HG02798 (cell line): ENCODE measurements at regions not wholly inside any gene's neighbourhood (a gene's known extent, or its start where the extent isn't known, plus 50 kb on each side); places are given as distances from the start of the nearest gene placed in this dataset.
"Not testable (repeated sequence)": the region's sequence is repeated elsewhere in the genome, so short reads cannot be mapped to it uniquely, and the experiment has no call there.

Experiments used
- ATAC-seq: cut with Tn5 transposase; IDR thresholded peaks from one replicate; pipeline ENCODE4 v1.9.1; 2021; ENCODE audit warnings: mild to moderate bottlenecking; ENCODE audit not compliant: unreplicated experiment, poor library complexity

DNA sequence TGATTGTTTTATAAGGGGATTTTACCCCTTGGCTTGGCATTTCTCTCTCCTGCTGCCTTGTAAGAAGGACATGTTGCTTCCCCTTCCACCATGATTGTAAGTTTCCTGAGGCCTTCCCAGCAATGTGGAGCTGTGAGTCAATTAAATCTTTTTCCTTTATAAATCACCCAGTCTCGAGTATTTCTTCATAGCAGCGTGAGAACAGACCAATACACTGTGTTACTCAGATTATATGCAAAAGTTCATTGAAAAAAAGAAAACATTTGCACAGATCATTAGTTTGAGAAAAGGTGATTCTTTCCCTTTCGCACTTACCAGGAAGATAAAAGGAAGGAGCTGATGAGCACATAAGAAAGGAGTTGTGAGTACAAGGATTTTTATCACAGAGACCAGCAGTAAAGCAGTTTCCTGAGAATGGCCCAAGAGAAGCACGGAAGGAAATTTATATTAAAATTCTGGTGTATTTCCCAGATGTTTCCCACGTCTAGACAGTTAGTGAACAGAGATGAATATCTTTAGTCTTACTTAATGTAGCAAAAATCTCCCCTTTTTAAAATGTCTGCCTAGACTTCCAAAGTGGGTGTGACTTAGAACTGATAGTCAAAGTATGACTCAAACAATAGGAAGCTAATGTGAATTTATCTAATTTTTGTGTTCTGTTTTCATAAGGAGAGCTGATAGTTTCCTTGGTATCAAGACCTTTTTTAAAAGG, 431.8 kb upstream of the SGCG start:
- no peak for ATAC-seq

DNA sequence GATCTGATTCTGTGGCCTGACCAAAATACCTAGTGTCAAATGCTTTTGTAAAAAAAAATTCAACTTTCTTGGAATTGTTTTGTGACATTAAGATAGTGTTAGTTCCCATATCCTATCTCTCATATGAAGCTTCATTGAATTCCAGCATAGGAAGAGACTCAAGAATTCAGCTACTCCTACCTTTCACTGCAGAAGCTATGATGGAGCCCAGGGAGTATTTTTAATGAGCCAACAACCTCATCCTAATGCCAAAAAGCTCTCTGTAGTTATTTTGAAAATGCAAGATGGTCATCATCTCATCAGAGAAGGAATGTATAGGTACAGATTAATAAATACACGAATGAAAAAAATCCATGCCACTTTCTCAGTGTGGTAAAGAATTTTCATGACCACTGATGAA, 431.2 kb upstream of the SGCG start:
- no peak for ATAC-seq

DNA sequence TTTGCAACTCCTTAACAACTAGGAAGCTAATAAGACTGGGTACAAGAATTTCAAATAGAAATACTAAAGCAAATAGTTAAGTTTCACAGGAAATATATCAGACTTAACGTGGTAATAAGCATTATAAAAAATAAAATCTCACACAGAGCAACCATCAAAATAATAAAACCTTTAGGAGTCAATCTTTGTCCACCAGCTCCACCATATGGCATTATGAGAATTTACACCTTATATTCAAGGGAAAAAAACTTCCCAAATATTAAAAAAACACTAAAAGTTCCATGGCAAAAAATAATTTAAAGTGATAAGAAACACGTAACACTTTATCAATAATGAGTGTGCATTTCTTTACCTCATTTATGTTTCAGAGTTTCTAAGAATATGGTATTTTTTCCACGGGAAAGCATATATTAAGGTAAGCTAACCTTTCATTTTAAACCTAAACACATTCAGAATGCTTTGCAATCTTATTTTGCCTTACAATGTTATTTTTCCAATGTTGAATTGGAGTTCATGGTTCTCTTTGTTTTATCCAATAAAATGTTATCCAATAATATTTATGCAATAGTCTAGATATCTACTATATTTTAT, 423.2 kb upstream of the SGCG start:
- no peak for ATAC-seq

DNA sequence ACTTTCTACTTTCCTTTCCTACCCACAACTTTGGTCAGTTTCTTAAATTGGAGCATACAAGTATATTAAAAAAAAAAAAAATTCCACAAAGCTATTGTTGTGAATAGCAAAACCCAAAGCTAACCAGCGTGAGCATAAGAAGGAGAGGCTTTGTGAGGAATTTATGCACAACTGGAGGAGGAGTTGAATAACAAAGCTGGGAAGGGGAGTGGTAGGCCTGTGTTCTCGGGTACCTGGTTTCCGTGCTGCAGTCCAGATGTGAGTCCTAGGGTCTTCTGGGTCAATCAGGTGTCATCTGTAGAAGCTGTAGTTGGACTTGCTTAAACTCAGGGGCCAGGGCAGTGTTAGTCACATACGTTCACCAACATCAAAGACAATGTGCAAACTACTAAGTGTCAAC, 422.5 kb upstream of the SGCG start:
- no peak for ATAC-seq

DNA sequence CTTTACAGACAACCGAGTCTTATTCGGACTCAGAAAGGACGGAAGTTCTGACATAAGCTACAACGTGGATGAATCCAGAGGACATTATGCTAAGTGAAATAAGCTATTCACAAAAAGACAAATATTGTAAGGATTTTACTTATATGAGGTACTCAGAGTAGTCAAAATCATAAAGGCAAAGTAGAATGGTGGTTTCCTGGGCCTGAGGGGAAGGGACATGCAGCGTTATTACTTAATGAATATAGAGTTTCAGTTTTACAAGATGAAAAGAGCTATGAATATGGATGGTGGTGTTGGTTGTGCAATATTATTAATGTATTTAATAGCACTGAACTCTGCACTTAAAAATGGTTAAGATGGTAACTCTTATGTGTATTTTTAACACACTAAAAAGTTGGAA, 419.1 kb upstream of the SGCG start:
- no peak for ATAC-seq

DNA sequence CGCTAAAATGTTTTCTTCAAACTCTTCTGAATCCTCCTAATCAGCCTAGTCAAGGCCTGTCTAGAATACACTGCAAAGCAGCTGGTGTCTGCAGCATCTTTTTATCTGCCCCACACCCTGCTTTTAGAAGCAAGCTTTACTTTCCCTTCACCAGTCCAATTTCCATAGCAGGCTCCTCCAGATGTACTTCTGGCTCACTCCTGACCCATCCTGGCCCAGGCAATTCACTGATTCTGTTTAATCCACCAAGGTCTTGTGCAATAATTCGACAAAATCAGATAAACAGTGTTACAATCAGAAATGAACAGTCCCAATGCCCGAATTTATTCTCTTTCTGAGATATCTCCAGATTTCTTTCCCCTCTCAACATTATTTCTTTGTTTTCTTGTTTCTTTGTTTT, 415.2 kb upstream of the SGCG start:
- ATAC-seq = no peak

DNA sequence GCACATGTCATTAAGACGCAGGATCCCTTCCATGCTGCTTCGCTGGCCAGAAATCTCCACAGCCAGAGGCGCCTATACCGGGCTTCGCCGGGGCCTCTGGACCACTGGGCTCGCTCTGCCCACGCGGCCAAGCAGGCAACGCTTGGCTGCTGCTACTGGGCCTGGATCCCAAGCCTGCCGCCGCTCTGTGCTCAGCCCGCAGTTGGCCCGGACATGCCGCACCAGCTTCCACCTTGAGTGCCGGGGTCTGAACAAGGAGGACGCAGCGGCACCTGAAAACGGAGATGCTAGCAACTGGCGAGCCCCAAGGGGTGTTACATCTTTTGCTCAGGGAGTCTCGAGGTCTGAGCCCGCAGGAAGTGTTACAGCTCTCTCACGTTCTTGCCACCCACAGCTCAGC, 409.9 kb upstream of the SGCG start:
- ATAC-seq = no peak

DNA sequence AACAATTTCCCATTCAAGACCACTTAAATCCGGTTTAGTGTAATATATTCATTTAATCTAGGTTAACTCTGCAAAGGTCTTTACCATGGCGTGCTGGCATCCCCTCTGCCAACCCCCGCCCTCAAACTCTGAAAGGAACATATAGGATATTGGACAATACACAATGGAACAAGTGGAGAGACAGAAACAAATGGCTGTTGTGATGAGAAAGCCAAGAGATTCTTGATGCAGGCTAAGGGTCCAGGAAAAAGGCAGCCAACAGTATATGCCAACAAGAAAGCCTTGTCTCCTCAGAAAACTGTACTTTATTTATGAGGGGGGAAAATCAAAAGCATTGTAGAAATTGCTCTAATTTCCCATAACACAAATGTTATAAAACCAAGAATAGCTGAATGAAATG, 407.3 kb upstream of the SGCG start:
- ATAC-seq = no peak

DNA sequence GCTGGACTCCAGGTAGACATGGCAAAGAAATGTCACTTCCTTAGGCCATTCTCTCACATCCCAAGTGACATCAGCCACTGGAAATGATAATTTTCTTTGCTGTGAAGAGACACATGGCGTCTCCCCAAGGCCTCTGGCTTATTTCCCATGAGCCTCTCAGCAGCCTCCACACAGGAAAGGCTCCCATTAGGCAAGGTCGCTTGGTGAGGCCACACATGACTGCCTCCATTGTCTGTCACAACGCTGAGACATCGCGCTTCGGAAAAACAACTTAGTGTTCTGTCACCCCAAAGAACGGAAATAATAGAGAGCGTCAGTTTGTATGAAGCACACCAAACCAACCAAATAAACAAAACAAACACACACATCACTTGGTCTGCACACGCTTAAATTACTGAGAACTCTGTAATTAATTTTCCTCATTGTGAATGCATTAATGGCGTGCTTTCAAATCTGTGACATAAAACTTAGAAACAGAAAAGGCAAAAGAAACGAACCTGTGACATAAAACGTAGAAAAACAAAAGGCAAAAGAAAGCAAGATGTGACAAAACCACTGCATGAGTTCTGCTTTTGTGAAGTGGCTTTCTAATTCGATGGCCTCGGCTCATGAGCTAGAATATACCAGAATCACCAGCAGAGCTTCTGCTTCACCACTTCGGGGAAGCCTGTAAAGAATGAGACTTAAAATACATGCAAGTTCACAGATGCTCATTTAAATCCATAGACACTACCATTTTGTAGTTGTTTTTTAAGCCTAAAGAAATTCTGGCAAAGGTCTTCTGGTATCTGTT, 404.2 kb upstream of the SGCG start:
- no peak for ATAC-seq

DNA sequence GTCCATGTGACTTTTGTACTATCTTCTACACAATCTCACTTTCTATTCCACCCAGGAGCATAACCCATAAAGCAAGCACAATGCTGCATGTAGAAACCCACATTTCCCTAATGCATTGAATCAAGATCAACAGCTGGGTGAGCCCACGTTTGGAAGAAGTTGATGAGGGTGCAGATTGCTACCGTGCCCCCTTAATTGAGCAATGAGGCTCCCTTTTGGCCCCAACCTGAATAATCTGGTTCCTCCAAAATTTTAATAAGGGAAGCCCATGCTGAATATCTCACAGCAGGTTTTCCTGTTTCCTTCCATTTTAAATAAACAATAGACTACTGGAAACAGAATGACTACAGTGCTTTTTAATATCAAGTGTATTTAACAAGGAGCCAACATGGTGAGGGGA, 403.6 kb upstream of the SGCG start:
- ATAC-seq = no peak

DNA sequence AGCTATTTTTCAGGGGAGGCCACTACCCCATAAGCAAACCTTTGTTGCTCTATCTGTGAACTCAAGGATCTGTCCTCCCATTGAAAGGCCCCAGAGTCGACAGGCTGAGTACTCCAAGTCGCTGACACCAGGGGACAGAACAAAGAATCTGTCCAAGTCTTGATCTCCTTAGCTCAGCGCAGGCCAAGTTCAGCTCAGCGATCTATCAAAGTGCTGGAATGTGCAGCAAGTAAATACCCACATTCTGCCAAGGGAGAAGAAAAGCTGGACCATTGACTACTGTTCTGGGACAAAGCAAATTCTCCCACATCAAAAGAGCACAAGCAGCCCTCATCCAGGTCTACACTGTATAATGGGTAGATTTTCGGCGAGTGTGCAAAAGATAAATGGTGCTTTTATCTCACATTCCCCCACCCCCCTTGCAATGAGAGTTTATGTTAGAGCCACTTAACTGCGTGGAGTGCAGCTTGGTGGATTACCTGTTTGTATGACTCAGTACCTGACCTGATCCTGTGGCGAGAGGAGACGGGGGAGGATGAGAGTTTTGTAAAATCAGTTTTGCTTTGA, 391.7 kb upstream of the SGCG start:
- no peak for ATAC-seq

DNA sequence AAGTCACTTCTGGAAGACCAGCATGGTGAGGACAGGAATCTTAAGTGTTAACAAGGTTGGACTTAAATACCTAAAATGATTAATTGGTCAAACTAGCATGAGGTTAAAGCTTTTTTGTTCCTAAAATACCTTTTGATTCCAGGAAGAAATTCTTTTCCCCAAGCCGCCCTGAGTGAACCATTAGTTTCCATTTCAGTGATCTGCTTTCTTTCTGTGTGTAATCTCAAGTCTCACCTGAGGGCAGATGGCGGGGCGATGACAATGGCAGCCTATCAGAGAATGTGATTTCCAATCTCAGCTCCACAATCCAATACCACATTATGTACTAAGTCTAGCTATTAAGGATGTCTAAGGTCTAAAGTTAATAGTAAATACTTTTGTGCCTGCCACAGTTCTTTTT, 390.9 kb upstream of the SGCG start:
- no peak for ATAC-seq

DNA sequence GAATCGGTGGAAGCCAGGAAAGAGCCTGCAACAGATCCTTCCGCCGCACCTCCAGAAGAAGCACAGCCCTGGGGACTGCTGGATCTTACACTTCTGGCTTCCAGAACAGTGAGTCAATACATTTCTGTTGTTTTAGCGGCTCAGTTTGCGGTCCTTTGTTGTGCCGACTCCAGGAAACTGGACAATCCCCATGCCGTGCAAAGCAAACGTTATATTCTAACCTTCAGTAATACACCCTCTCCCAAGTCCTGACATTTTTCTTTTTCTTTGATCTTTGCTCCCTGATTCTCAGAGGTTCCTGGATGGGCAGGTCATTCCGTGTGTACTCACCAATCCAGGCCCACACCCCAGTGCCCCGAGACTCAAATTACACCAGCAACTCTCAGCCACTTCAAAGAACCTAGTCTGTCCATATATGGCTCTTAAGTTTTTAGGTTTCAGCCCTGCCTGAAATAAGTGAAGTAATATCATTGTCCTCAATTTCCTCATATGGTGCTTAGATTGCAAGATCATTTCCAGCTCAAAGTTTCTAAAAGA, 387.1 kb upstream of the SGCG start:
- ATAC-seq = no peak

DNA sequence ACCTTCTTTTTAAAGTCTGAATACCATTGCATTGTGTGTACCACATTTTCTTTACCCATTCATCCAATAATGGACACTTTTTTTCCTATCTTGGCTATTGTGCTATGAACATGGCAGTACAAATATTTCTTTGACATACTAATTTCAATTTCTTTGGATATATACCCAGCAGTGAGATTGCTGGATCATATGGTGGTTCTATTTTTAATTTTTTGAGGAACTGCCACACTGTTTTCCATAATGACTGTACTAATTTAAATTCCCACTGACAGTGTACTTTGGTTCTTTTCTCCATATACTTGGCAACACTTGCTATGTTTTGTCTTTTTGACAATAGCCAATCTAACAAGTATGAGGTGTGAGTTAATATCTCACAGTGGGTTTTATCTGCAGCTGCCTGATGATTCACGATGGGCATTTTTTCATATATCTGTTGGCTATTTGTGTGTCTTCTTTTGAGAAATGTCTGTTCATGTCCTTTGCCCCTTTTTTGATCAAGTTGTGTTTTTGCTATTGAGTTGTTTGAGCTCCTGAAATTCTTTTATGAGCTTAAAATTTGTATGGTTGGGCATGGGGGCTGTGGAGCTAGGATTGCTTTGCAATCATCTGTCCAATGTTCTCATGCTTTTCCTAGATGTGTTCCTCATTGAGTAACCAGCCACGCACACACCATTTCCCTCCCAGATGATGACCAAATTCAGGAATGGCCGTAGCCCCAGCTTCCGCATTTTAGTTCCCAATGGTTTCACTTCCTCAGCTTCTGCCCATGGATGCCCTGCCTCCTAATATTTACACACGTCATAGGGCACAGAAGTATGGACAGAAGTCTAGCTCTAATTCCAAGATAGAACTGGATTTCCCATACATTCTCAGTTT, 380.0 kb upstream of the SGCG start:
- ATAC-seq = no peak

DNA sequence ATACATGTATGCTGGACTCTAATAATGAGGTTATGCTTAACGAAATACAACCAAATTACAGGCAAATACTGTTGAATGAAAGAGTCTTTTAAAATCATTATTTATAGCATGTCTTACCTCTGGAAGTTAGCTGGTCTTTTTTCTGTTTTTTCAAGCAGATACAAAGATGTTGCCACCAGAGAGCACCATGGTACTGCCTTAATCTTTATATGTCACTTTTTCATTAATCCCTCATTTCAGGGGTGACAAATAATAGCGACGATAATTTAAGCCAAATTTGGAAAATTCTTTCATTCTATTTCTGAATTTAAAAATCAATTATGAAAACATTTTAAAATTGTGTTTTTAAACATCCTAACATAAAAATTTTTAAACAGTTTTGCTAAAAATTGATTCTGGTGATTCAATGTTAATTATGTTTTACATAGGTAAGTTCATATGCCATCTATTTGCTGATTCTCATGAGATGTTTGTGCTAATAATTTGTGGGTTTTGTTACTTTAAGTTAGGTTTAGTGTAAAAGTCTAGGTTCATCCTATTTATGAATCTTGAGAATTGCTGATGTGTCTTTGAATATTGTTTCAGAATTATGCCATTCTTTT, 379.3 kb upstream of the SGCG start:
- no peak for ATAC-seq

DNA sequence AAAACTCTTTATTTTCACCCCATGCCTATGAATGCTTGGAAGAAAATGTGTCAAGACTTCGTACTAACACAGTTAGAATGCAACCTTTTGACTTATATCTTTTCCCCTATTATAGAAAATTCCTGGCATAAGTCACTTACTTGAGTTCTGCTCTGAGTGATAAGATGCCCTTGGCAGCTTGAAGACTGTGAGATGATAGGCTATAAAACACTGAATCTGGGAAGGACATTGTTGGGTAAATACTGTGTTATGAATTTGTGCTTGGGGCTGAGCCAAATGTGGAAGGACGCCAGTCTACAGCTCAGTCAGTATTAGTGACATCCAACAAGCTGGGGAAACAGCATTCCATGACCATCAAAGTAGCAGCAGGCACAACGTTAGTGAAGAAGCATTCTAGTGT, 368.0 kb upstream of the SGCG start:
- ATAC-seq = no peak

DNA sequence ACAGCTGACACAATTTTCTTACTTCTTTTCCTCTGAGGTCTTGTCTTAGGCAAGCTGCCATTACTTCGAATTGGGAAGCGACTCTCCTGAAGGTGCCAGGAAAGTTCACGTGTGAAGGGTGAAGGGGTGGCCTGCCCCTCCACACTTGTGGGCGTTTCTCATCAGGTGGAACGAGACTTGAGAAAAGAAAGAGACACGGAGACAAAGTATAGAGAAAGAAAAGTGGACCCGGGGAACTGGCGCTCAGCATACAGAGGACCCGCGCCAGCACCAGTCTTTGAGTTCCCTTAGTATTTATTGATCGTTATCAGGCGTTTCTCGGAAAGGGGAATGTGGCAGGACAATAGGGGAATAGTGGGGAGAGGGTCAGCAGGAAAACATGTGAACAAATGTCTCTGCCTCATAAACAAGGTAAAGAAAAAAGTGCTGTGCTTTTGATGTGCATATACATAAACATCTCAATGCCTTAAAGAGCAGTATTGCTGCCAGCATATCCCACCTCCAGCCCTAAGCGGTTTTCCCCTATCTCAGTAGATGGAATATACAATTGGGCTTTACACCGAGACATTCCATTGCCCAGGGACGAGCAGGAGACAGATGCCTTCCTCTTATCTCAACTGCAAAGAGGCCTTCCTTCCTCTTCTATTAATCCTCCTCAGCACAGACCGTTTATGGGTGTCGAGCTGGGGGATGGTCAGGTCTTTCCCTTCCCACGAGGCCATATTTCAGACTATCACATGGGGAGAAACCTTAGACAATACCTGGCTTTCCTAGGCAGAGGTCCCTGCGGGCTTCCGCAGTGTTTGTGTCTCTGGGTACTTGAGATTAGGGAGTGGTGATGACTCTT, 367.0 kb upstream of the SGCG start:
- ATAC-seq = not testable (repeated sequence)

DNA sequence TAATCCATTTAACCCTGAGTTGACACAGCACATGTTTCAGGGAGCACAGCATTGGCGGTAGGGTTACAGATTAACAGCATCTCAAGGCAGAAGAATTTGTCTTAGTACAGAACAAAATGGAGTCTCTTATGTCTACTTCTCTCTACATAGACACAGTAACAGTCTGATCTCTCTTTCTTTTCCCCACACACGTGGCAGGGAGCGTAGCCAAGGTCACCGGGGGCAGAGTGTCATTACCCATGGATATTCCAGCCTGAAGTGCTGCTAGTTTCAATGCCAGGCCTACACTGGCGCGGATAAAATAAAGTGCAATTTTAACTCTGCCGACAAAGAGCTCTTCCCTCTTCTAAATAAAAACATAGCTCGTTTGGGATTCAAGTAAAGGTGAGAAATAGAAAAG, 366.3 kb upstream of the SGCG start:
- not testable (repeated sequence) for ATAC-seq

DNA sequence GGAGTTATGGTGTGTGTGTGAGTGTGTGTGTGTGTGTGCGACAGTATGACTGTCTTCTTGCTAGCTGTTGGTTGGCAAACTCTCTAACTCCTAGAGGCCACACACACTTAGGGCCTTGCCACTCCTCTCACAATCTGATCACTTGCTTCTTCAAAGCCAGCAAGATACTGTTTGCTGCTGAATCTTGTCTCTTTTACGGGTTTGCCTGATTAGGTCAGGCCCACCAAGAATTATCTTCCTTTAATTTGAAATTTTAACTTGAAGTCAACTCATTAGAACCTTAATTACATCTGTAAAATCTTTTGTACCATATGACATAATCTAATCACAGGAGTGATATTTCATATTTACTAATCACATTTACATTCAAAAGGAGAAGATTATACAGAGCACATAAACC, 359.2 kb upstream of the SGCG start:
- ATAC-seq = no peak
